ENCODE measurements at regions not wholly inside any gene's neighbourhood (a gene's known extent, or its start where the extent isn't known, plus 50 kb on each side); places are given as distances from the start of the nearest gene placed in this dataset.

DNA sequence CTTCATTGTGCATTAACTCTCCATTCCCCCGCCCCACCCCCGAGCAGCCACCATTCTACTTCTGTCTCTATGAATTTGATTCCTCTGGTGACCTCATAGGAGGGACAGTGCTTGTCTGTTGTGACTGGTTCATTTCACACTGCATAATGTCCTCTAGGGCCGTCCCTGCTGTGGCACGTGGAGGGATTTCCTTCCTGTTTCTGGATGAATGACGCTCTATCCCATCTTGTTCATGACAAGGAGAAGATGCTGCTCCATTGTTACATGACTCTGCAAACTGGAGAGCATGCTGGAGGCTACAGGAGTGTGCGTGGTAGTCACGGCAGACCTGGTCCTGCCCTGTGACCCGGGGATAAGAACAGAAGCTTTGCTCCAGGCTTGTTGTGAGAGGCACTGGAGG, 61.3 kb downstream of the RTL6 start:
- Histone ChIP-seq H3K9me2 (no peaks in the 10 kb centered on the region), H3K4me3 (ENCODE audit: low read depth in 2 of 2, low read length in 1 of 2) (no peak overlapping the region), H2AFZ (ENCODE audit: low read depth) (no peak overlapping the region), H3K4me1 (ENCODE audit: control insufficient read depth in 1 of 2, insufficient read depth in 2 of 2, low read depth in 1 of 2, low read length in 1 of 2) (no peaks in the 10 kb centered on the region), H3K27me3 (ENCODE audit: insufficient read depth) (no peaks in the 10 kb centered on the region), H3K27ac (ENCODE audit: low read depth in 2 of 2, low read length in 1 of 2) (no peak overlapping the region), H3K4me2 (no peak overlapping the region), H3K9me3 (no peaks in the 10 kb centered on the region), H3K79me2 (ENCODE audit: insufficient read depth) (no peaks in the 10 kb centered on the region), H3K36me3 (replicated peaks in 1 of 2; ENCODE audit: control insufficient read depth in 1 of 2, insufficient read depth in 2 of 2, low read length in 1 of 2) (no peaks in the 10 kb centered on the region), H3F3A (replicated peaks; ENCODE audit: insufficient read depth) (no peaks in the 10 kb centered on the region), H4K20me1 (ENCODE audit: insufficient read depth) (no peaks in the 10 kb centered on the region), H3K9ac (no peak overlapping the region)
- no peak for TF ChIP-seq RFX5 (IDR thresholded peaks at IDR 0.05; ENCODE audit: low read length)
- no peak for TF ChIP-seq TEAD4 (IDR thresholded peaks at IDR 0.05; ENCODE audit: borderline replicate concordance, insufficient read depth)
- TF ChIP-seq FOXJ3 (CRISPR knock-in tag; IDR thresholded peaks at IDR 0.05) = no peak
- no peak for TF ChIP-seq YY1 (IDR thresholded peaks at IDR 0.05; ENCODE audit: low read depth)
- TF ChIP-seq FOXM1 (IDR thresholded peaks at IDR 0.05; ENCODE audit: low read depth) = no peak
- TF ChIP-seq RAD21 (IDR thresholded peaks at IDR 0.05; ENCODE audit: low read length) = no peak
- no peak for TF ChIP-seq MEF2A (IDR thresholded peaks at IDR 0.05; ENCODE audit: borderline replicate concordance, low read depth)
- no peak for TF ChIP-seq EZH2phosphoT487 (IDR thresholded peaks at IDR 0.05; ENCODE audit: borderline replicate concordance, low read depth)
- no peak for TF ChIP-seq POLR2AphosphoS5 (IDR thresholded peaks at IDR 0.05; ENCODE audit: low read depth, low read length)
- no peak for TF ChIP-seq RXRA (IDR thresholded peaks at IDR 0.05; ENCODE audit: borderline replicate concordance, low read depth)
- no peak for TF ChIP-seq MAX (IDR thresholded peaks at IDR 0.05; ENCODE audit: low read depth)
- TF ChIP-seq, protein P1, sequence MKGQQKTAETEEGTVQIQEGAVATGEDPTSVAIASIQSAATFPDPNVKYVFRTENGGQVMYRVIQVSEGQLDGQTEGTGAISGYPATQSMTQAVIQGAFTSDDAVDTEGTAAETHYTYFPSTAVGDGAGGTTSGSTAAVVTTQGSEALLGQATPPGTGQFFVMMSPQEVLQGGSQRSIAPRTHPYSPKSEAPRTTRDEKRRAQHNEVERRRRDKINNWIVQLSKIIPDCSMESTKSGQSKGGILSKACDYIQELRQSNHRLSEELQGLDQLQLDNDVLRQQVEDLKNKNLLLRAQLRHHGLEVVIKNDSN (IDR thresholded peaks at IDR 0.05; ENCODE audit: borderline replicate concordance, low read depth) = no peak
- no peak for TF ChIP-seq PBX3 (IDR thresholded peaks at IDR 0.05)
- no peak for TF ChIP-seq SIN3A (IDR thresholded peaks at IDR 0.05; ENCODE audit: borderline replicate concordance, low read depth, low read length)
- no peak for TF ChIP-seq EP300 (IDR thresholded peaks at IDR 0.05; ENCODE audit: borderline replicate concordance in 1 of 2, low read depth in 1 of 2, low read length in 1 of 2)
- no peak for TF ChIP-seq SMC3 (IDR thresholded peaks at IDR 0.05; ENCODE audit: low read depth, low read length)
- no peak for TF ChIP-seq GABPA (IDR thresholded peaks at IDR 0.05; ENCODE audit: low read depth)
- TF ChIP-seq GATA2 (CRISPR knock-in tag; IDR thresholded peaks at IDR 0.05) = no peak
- TF ChIP-seq ELF1 (IDR thresholded peaks at IDR 0.05) = no peak
- TF ChIP-seq TAF1 (IDR thresholded peaks at IDR 0.05; ENCODE audit: borderline replicate concordance, low read depth, low read length) = no peak
- ChIA-PET POLR2A (no interaction called here), CTCF (no interaction called here)
- DNase-seq = no peak
- WGBS (ENCODE audit: low lambda C conversion rate) = 88% methylated on average over 8 of the region's 8 CpGs

Measured in SK-N-SH (cell line).